Progenitor cell of endocrine pancreas (in vitro differentiated cells): ENCODE measurements at regions not wholly inside any gene's neighbourhood (a gene's known extent, or its start where the extent isn't known, plus 50 kb on each side); places are given as distances from the start of the nearest gene placed in this dataset.

Experiments used
- DNase-seq: peaks from one replicate; pipeline ENCODE4 v3.0.0; 2021; ENCODE audit warnings: low spot score; ENCODE audit not compliant: unreplicated experiment
- H3K27ac Mint-ChIP-seq: 2 replicates; pipeline ENCODE4 v1.8.0; 2021; ENCODE audit warnings: mild to moderate bottlenecking, moderate library complexity, mixed read lengths
- H3K27me3 Mint-ChIP-seq: 2 replicates; pipeline ENCODE4 v1.8.0; 2021; ENCODE audit warnings: mixed read lengths
- H3K36me3 Mint-ChIP-seq: 2 replicates; pipeline ENCODE4 v1.8.0; 2022; ENCODE audit warnings: mixed read lengths; ENCODE audit not compliant: insufficient read depth
- H3K4me1 Mint-ChIP-seq: 2 replicates; pipeline ENCODE4 v1.8.0; 2021; ENCODE audit warnings: low read depth, mixed read lengths
- H3K4me3 Mint-ChIP-seq: 2 replicates; pipeline ENCODE4 v1.8.0; 2021; ENCODE audit warnings: low read depth, mild to moderate bottlenecking, moderate library complexity, mixed read lengths
- H3K9me3 Mint-ChIP-seq: 2 replicates; pipeline ENCODE4 v1.8.0; 2021; ENCODE audit warnings: low read depth, mixed read lengths
- TF ChIP-seq, protein P1 (sequence below): fragments of 200-600 bp; sonication (generic); IDR thresholded peaks from one replicate; pipeline ENCODE4 v1.5.0; 2021; ENCODE audit warnings: antibody characterized with exemption, mild to moderate bottlenecking; ENCODE audit not compliant: unreplicated experiment

DNA sequence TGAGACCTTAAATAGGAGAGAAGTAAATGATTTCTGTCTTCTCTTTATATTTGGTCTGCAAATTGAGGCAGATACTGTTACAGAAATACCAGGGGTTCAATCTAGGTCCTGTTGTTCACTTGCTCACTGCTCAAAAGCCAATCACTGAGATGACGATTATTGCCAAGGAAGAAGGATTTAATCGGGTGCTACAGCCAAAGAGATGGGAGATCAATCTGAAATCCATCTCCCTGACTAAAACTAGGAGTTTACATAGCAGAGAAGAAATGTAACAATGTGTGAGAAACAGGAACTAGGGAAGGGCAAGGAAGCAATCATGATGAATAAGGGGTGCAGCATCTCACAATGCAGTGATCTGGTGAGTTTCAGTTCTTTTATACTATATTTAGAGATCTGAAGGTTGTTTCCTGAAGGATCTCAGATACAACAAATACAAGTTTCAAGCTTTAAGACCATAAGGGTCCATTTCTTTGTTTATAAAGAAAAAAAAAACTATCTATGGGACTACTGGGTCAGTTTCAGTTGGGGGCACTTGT, 117.9 kb upstream of the FAM9B start:
- Mint-ChIP-seq H3K27me3 (no peaks in the 10 kb centered on the region), H3K9me3 (peaks cover 22% of the 10 kb centered on the region)
- TF ChIP-seq, protein P1, sequence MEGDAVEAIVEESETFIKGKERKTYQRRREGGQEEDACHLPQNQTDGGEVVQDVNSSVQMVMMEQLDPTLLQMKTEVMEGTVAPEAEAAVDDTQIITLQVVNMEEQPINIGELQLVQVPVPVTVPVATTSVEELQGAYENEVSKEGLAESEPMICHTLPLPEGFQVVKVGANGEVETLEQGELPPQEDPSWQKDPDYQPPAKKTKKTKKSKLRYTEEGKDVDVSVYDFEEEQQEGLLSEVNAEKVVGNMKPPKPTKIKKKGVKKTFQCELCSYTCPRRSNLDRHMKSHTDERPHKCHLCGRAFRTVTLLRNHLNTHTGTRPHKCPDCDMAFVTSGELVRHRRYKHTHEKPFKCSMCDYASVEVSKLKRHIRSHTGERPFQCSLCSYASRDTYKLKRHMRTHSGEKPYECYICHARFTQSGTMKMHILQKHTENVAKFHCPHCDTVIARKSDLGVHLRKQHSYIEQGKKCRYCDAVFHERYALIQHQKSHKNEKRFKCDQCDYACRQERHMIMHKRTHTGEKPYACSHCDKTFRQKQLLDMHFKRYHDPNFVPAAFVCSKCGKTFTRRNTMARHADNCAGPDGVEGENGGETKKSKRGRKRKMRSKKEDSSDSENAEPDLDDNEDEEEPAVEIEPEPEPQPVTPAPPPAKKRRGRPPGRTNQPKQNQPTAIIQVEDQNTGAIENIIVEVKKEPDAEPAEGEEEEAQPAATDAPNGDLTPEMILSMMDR = no peak

DNA sequence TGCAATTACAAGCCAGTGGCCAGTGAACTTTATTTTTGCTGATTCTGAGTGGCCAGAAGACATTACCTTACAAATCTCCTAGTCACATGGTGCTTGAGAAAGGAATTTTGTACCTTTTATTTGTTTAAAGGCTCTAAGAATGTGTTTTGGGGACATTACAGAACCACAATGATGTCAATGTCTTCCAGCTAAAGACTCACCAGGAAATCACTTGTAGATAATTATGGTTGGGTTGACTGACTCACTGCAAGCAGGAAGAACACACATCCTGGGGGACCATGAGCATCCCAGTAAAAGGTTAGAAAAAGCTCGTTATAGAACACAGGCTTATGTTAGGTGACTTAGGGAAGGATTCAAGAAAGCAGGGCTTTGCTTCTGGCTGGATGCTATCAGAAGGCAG, 119.4 kb upstream of the FAM9B start:
- peaks cover 3% of the 10 kb centered on the region for H3K4me1 Mint-ChIP-seq
- no peak overlapping the region for H3K27ac Mint-ChIP-seq
- H3K9me3 Mint-ChIP-seq = peaks cover 24% of the 10 kb centered on the region
- no peaks in the 10 kb centered on the region for H3K36me3 Mint-ChIP-seq
- TF ChIP-seq, protein P1 = no peak
- H3K4me3 Mint-ChIP-seq = no peak overlapping the region
- no peak for DNase-seq
- no peaks in the 10 kb centered on the region for H3K27me3 Mint-ChIP-seq

More for the DNA sequence above, 117.9 kb upstream of the FAM9B start:
- H3K27ac Mint-ChIP-seq = no peak overlapping the region
- no peak overlapping the region for H3K4me3 Mint-ChIP-seq
- peaks cover 3% of the 10 kb centered on the region for H3K4me1 Mint-ChIP-seq
- no peak for DNase-seq
- H3K36me3 Mint-ChIP-seq = no peaks in the 10 kb centered on the region

DNA sequence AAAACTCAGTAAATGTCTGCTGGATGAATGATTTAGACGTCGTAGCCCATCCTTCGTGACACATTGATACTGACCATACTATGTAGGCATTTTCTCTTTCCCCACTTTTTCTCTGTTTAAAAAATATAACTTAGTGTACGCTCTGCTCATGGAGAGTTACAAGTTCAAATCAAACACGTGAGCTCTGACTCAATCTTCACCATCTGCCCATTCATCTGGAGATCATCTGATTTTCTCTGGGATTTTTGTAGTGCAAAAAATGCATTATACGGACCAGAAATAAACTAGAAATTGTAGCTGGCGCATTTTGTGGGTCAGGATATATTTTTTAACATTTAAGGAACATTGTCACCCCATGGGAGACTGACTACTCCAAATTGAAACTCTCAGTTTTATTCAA, 124.7 kb upstream of the FAM9B start:
- Mint-ChIP-seq H3K27ac (no peak overlapping the region), H3K36me3 (no peaks in the 10 kb centered on the region), H3K4me1 (peaks cover 3% of the 10 kb centered on the region), H3K27me3 (no peaks in the 10 kb centered on the region), H3K9me3 (peaks cover 21% of the 10 kb centered on the region), H3K4me3 (no peak overlapping the region)
- TF ChIP-seq, protein P1 = no peak
- DNase-seq = no peak

DNA sequence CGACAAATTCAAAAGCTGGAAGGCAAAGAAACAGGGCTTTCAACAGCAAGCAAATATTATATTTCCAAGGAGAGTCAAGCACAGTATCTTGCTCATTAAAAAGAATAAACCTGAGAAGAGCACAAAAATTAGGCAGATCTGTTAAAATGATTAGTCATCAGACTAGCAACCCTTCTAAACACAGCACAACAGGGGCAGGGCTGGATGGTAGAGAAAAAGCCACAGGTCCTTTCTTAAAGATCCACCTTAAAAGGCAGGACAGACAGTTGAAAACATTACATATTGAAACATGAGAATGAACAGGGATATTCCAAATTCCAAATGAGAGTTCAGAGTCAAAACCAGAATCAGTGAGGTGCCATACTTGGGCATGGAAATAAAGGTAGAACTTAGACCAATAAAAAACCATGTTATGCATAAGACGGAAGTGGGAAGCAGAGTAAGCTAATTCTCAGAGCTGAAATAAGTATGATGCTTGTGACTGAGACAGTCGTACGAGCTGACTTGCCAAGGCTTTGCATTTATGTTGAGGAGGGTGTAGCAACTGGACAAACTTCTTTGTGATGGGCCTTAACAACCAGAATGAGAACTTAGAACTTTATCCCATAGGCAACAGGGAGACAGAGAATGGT, 126.9 kb upstream of the FAM9B start:
- peaks cover 3% of the 10 kb centered on the region for H3K4me1 Mint-ChIP-seq
- no peak for DNase-seq
- H3K9me3 Mint-ChIP-seq = peaks cover 17% of the 10 kb centered on the region
- H3K36me3 Mint-ChIP-seq = no peaks in the 10 kb centered on the region
- no peak overlapping the region for H3K27ac Mint-ChIP-seq
- H3K4me3 Mint-ChIP-seq = no peak overlapping the region
- TF ChIP-seq, protein P1 = no peak
- no peaks in the 10 kb centered on the region for H3K27me3 Mint-ChIP-seq

DNA sequence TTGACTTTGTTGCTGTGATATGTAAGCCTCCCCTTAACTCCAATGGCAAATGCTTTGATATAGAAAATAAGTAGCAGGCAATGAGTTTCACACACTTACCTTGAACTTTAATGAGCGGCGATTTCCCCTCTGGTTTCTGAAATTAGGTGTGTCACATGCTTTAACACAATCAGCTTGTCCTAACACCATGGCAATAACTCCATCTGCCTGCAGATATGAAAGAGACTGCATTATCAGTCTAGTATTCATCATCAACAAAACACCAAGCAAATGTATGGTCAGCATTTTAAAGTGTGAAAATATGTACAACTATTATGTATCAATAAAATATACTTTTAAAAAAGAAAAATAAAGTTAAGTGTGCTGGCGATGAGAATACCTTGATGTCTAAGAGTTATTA, 128.8 kb upstream of the FAM9B start:
- H3K36me3 Mint-ChIP-seq = no peaks in the 10 kb centered on the region
- H3K27me3 Mint-ChIP-seq = no peaks in the 10 kb centered on the region
- peaks cover 3% of the 10 kb centered on the region for H3K4me1 Mint-ChIP-seq
- TF ChIP-seq, protein P1 = no peak
- peaks cover 27% of the 10 kb centered on the region for H3K9me3 Mint-ChIP-seq
- no peak overlapping the region for H3K4me3 Mint-ChIP-seq
- H3K27ac Mint-ChIP-seq = no peak overlapping the region
- no peak for DNase-seq
